ENCODE measurements at regions not wholly inside any gene's neighbourhood (a gene's known extent, or its start where the extent isn't known, plus 50 kb on each side); places are given as distances from the start of the nearest gene placed in this dataset.

DNA sequence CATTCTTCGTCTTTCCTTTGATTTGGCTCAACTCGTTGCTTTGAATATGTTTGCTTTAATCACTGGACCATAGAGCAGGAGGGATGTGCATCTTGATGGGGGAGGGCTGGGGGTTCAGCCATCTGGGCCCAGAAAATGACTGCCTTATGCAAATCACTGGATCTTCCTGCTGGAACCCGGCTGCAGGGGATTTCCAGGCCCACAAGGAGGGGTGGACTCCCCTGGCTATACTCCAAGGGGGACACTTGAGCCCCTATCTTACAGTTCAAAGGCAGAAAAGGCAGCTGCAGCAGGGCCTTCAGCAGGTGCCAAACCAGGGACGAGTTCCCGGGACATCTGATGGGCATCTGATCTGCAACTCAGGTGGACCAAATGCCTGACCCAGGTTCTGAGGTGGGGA is 122.5 kb downstream of the DICER1 start:
- peak; percentile 66 for DNase-seq

DNA sequence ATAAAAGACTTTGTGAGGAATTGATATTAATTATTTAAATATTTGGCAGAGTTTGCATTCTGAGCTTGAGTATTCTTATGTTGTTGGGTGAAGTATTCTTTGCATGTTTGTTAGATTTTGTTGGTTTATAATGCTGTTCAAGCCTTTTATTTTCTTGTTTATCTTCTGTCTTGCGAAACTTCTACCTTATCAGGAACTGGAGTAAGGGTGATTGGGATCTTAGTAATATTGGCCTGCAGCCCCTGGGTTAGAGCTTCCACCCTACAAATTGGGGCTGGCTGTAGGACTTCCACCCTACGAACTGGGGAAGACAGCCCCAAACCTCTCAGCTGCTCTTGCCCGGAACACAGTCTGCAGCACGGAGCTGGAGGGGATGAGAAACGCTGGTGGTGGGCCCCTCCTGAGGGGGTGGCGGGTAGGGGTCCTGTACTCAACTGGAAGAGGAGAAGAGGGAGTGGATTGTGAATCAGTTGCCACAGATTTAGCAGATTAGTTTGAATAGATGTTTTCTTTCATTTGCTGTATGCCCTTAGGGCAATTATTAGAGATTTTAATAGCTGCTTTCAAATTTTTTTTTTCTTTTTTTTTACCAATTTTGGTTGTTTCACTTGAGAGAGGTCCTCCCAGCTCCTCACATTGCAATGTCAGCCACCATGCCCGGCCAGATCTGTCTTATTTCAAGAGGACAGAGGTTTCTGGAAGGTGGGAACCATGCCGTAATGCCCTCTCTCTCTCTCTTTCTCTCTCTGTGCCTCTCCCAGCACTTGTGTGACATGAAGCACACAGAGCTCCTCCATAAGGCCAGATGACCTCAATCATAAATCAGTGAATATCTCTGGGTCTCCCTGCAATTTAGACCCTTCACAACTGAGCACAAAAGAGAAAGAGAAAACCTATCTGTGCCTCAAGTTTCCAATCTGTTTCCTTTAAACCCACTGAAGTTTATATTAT is 123.4 kb downstream of the DICER1 start:
- DNase-seq = no peak

DNA sequence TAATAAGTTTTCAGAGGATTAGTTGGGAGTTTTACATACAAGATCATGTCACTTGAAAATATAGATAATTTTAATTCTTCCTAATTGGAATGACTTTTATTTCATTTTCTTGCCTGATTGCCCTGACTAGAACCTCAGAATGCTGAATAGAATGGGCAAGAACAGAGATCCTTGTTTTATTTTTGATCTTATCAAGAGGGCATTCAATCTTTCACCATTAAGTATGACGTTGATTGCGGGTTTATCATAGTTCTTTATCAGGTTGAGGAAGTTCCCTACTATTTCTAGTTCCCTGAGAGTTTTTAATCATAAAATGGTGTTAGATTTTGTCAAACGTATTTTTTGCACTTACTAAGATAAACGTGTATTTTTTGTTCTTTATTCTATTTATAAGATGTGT is 124.3 kb downstream of the DICER1 start:
- no peak for DNase-seq

DNA sequence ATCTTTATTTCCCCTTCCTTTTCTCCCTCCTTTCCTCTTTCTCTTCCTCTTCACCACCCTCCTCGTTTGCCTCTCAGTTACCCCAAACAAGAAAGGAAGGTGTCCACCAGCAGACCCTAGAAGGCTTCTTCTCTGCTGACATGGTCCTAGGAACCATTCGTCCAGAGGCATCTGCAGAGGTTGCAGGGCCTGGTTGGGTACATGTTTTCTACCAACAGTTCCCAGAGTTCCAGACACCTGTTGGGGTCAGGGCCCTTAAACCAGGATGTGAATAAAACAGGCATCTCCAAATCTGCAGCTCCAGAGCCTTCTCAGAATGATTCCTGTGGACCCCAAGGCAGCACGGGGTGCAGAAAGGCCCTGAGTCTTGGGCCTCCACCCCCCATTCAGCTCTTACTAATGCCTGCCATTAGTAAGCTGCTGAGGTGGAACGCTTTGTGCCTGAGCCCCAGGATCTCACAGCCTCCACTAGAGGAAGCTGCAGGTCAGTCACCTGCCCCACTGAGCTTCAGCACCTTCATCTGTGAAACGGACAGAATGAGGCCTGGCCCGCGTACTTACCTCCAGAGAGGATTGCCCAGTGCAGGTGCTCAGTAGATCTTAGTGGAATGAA is 130.4 kb downstream of the DICER1 start:
- no peak for DNase-seq

DNA sequence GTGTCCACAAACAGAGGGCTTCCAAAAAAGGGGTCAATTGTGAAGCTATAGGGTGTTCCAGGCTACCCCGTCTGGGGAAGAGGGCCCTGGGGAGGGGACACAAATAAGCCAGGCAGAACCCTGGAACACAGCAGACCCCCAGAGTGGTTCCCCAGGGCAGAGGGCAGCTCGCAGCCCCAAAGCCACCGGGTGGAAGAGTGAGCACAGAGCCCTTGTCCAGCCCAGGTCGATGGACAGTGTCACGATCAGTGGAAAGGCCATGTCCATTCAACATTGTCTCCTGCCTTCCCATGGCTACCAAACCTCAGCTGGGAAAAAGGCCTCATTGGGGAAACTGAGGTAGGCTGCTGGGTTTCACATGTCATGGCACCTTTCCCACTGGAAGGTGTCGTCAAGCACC is 131.4 kb downstream of the DICER1 start:
- DNase-seq = no peak

DNA sequence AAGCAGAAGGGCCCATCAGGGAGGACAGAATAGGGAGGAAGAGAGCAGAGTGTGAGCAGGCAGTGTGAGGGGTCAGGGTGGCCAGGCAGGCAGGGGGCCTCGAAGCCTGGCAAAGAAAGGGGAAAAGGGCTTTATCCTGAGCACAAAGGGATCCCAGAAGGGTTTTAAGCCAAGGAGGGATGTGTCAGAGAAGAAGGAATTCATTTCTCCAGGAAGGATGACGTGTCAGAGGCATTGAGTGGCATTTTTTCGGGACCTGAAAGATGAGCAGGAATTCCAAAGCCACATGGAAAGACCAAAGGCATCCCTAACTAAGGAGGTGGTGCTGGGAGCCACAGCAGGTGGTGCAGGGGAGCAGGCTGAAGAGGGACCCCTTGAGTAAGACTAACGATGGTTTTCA is 132.1 kb downstream of the DICER1 start:
- DNase-seq = no peak

DNA sequence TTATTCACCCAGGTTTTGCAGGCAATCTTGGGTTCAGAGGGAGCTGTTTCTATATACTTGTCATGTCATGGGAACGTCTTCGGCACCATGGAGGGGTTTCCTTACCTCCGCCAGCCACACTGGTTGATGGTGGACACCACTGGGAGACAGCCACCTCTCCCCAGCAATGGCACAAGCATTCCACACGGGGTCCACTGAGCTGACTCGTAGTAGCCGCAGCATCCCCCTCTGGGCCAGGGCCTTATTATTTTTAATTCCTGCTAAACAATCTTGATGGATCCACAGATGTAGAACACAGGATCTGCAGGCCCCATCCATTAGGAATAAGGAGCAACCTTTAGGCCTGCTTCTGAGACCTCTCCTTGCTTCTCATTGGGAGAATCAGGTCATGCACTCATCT is 132.9 kb downstream of the DICER1 start:
- no peak for DNase-seq

DNA sequence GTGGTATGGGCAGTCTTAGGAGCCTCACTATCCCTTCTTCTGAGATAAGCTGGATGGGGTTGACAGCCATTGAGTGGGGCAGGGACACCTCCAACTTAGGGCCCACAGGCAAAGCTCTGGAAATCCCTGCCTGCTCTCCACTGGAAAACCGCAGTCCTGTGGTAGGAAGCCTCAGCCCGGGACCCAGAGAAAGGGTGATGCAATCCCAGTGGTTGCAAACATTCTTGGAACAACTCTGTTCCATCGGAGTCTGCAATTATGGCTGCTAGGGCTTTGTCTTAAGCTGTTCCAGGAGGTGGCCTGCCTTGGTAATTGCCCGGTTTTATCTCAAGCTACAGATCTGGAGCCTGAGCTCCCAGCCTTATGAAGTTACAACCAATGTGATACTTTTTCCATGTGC is 133.4 kb downstream of the DICER1 start:
- DNase-seq = no peak

DNA sequence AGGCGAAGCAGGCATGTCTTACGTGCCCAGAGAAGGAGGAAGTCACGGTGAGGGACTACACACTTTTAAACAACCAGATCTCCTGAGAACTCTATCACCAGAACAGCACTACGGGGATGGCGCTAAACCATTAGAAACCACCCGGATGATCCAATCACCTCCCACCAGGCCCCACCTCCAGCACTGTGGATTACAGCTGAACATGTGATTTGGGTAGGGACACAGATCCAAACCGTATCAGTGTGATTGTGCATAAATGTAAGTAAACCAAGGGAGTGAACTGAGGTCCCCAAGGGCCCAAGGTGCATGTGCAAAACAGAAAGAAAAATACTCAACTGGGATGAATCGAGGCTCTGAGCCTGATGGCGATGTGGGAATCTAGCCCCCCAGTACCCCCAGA is 134.2 kb downstream of the DICER1 start:
- DNase-seq = no peak

DNA sequence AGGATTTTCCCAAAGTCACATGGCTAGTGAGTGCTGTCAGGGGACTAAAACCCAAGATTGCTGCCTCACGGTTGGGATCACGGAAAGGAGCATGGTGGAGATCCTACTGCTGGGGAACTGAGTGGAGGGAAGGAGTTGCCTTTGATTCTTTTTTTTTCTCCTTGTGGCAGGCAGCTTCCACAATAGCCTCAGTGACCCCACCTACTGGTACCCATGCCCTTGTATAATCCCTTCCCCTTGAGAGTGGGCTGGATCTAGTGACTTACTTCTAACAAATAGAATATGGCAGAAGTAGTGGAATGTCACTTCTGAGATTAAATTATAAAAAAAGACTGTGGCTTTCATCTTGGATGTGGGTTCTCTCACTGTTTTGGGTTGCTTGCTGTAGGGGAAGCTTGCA is 135.7 kb downstream of the DICER1 start:
- no peak for DNase-seq

DNA sequence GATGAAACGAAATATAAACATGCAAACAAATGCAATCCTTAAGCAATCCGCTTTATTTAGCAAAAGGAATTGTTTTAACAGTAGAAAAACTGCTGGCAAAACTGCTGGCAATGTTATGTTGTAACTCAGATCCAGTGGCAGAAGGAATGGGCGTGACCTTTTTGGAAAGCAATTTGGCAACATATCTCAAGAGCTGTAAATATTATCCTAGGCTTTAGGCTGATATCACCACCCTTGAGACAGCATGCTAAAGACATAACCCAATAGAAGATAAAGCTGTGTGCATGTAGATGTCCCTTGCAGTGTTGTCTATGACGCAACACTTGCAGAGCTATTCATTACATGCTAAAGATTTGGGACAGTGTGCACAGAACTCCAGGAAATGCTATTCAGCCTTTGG is 138.5 kb downstream of the DICER1 start:
- DNase-seq = no peak

DNA sequence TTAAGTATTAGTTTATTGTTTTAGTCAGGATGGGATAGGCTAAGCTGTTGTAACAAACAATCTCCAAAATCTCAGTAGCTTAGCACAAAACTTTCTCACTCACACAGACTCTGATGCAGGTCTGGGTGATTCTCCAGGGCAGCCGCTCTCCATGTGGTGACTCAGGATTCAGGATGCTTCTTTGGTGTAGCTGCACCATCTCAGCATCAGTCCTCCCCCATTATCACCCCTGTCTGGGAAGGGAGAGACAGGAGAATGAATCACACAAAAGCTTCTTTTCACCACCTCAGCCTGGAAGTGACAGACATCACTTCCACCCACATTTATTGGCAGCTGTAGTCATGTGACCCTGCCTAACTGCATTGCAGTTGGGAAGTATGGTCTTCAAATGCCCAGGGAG is 142.3 kb downstream of the DICER1 start:
- no peak for DNase-seq

DNA sequence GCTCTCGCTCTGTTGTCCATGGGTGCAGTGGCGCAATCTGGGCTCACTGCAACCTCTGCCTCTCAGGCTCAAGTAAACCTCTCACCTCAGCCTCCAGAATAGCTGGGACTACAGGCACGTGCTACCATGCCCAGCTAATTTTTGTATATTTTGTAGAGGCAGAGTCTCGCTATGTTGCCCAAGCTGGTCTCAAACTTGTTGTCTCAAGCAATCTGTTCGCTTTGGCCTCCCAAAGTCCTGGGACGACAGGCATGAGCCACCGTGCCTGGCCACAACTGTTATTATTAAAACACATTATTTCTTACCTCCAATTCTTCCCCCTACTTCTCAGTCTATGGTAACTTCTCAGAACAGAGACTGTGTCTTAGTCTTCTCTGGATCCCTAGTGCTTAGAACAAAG is 143.3 kb downstream of the DICER1 start:
- DNase-seq = no peak

DNA sequence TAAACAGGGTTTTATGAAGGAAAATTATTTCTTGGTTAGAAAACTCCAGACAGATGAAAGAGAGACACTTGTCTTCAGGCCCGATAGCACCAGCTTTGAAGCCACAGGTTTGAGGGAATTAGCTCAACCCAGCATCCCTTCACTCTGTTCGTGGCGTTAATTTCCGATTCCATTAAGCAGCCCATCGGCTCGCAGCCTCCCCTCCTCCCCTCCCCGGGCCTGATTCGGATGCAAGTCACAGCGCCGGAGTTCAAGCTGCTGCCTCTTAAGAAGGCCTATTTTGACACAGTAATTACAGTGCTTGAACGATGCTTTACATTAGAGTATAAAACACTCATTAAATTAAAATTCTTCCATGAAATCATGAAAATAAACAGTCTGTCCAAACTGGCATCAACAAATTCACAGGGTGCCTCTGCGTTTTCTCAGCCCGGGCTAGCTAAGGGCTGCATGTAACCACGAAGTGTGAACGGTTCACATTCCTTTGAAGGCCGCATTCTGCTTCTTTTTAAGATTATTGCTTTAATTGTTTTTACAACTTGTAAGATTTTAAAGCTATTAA is 145.8 kb downstream of the DICER1 start:
- DNase-seq = no peak

DNA sequence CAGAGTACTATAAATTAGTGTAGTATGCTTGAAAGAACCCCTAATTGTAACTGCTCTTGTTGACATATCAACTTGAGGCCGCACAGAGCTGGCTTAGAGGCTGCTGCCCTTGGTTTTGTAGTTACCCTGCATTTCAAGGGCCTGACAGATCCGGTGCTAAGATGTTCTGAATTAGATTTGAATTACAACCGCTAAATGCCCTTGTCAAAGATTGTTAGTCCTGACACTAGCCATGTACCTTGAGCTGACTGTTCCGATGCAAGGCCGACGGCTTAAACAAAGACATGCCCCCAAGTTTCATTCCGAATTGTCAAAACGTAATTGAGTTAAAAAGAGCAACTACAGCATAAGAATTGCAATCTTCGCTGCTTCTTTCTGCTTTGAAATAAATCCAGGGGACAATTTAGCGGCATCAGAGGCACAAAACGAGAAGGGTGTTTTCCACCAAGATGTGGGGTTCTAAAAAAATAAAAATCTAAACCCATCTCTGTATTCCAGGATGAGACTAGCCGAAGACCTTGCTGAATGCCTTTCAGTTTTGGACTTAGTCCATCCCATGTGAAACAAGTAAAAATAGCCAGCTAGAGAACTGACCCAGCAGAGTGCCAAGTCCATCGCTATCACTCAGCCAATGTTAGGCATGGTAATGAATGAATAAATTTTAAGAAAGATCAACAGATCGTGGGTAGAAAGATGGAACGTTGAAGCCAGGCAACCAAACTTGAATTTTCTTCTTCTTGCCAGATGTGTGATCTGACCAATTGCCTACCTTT is 148.7 kb downstream of the DICER1 start:
- DNase-seq = no peak

DNA sequence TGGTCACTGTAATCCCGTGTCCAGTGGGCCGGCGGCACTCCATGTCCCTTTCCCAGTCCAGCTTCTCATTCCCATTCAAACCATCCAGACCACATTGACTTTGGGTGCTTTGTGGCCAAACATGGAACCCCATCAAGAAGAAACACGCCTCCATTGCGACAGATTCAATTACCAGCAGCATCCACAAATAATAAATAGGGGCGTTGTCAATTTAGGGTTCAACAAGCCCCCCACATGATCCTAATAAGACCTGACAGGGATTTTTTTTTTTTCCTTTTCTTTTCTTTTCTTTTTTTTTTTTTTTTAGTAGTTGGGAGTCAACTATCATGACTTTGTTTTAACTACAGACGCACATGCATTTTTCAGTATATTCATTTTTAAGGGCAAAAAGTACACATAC is 149.4 kb downstream of the DICER1 start:
- no peak for DNase-seq

DNA sequence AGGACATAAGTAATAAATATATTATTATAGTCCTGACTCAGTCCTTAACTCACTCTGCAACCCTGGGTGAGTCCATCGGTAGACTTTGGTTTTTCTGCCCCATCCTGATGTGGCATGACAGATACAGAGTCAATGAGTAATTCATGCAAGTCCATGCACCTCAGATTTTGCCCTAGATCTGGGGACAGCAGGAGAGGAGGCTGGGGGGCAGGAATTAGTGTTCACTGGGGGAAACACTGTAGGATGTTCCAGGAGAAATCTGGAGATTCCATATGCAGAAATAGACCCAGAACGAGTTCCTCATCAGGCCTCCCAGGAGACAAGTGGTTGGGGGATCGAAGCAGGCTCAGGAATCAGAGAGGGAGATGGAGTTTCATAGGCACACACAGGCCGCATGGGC is 150.8 kb downstream of the DICER1 start:
- no peak for DNase-seq

DNA sequence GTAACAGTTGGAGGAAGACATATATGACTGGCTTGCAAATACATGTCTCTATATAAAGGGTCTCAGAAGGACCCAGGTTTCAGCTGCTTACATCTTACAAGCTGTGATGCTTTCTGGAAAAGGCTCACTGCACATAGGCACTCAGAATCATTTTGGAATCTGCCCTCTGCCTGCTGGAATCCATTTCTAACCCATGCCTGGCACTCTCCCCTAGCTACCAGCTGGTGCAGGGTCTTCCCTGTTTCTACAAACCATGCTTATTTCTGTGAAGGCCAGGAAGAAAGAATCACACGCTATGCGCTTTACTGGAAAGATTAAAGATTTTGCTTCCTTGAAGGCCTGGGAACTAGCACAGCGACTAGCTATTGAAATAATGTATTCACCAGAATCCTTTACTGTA is 151.3 kb downstream of the DICER1 start:
- DNase-seq = no peak

DNA sequence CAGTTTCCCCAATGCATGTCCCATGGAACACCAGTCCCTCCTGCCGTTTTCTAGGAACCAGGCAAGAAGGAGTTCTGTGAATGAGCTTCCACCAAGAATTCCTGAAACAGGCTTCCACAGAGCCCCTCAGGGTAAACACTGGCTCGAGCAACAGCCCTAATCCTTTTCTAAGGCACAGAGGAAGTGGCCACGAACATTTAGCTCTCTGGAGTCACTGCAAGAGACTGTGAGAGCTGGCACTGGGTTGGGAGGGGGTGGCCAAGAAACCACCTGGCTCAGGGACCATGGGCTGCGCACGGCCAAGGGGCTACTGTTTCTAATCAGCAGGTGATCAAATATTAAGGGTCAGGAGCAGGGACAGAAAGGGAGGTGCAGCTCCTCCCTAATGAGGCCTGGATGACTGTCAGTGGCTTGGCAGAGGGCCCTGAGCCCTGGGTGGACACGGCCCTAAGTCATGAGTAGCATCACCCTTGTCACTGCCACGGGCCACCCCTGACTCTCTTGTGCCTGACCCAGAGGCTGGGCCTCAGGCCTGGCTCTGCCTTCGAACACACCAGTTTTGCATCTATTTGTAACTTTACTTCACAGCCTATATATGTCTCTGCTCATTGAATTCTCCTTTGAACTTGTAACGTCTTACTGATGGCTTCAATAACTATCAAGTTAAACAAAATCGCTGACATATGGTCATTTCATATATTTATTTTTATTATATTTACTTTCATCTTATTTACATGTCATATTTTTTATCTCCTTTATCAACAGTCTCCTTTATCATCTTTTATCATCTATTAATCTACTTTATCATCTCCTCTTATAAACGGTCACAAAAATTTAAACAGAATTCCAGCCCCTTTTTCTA is 154.0 kb downstream of the DICER1 start:
- DNase-seq = no peak

DNA sequence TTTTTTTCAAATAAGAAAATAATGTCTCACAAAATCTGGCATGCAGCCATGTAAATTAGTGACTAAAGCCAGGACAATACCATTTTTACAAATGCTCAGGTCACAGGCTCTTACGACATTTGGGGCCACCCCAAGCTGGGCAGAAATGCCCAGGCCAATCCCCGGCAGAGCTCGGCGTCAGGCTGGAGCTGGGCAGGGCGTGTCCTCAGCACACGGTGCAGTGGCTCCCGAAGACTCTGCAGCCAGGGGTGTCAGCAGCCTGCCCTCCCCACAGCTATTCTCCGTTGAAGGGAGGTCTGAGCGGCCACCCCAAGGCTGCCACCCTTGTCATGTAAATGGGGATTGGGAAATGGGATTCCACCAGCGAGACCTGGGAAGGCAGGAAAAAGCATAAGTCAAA is 158.6 kb downstream of the DICER1 start:
- DNase-seq = no peak

DNA sequence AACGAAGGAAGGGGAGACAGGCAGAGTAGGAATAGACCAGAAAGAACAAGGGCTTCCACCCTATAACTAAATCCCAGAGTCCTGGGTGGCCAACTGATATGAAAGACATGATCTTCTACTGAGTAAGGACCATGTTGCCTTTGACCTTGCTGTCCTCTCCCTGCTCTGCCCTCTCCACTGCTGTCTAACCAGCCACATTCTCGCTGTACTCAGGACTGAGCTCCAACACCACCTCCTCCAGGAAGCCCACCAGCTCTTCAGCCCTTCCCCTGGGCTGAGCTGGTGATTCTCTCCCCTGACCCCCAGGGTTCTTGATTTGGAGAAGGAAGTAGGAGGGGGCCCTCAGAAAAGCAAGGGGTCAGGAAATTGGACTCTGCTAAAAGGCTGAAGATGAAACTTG is 159.2 kb downstream of the DICER1 start:
- DNase-seq = no peak

DNA sequence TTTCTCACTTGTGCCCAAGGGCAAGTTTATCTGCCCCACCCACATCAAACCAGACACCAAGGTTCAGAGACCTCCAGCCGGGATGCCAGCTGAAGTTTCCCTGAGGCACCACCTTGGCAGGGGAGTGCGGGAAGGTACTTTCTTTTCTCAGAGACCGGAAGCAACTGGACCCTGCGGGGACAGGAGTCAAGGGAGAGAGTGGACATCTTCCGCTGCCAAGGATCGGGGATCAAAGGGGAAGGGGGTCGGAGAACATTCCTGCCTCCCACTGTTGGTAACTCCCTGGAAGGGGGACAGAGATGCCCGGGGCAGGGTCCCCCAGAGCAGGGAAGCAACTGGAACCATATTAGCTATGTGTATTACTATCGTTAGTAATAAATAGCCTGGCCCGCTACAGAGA is 161.8 kb downstream of the DICER1 start:
- no peak for DNase-seq

DNA sequence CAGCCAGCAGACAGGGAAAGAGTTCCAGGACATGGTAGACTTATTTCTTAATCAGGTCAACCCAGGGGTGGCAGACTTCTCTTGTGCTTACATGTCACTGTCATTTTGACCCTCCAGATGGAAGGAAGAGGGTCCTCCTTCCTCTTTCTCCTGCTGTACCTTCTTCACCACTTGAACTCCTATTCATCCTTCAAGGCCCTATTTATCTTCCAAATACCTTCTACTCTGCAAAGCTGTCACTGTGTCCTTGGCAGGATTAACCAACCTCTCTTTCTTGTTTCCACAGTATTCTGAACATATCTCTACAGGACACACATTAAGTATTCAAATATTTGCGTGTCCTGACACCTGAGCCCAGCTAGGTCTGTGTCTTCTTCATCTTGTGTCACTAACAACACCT is 163.1 kb downstream of the DICER1 start:
- DNase-seq = no peak
